ENCODE measurements at regions not wholly inside any gene's neighbourhood (a gene's known extent, or its start where the extent isn't known, plus 50 kb on each side); places are given as distances from the start of the nearest gene placed in this dataset.

GRCh38 chr6:143609501-143609900 lies 68.3 kb upstream of the PHACTR2 start:
- no peaks in the 10 kb centered on the region for H3K27me3 ChIP-seq (ENCODE audit: insufficient read depth, low read length)
- H3K27ac ChIP-seq (ENCODE audit: low read depth, low read length): no peak overlapping the region

GRCh38 chr6:143608906-143609305 lies 68.9 kb upstream of the PHACTR2 start:
- no peak overlapping the region for H3K27ac ChIP-seq (ENCODE audit: low read depth, low read length)
- H3K4me1 ChIP-seq (ENCODE audit: control insufficient read depth, insufficient read depth, low read length, unreplicated experiment): no peaks in the 10 kb centered on the region
- H3K79me2 ChIP-seq (ENCODE audit: control insufficient read depth, insufficient read depth, low read length, unreplicated experiment): no peaks in the 10 kb centered on the region
- no peaks in the 10 kb centered on the region for H3K27me3 ChIP-seq (ENCODE audit: insufficient read depth, low read length)
- no peak overlapping the region for H3K4me3 ChIP-seq (ENCODE audit: low read depth, low read length)
- no peak overlapping the region for H2AFZ ChIP-seq (ENCODE audit: low read length, unreplicated experiment)
- no peaks in the 10 kb centered on the region for H3K36me3 ChIP-seq (ENCODE audit: insufficient read depth, low read length)

More at GRCh38 chr6:143609501-143609900, 68.3 kb upstream of the PHACTR2 start:
- Histone ChIP-seq H2AFZ (ENCODE audit: low read length, unreplicated experiment) (no peak overlapping the region), H3K36me3 (ENCODE audit: insufficient read depth, low read length) (no peaks in the 10 kb centered on the region), H3K4me1 (ENCODE audit: control insufficient read depth, insufficient read depth, low read length, unreplicated experiment) (no peaks in the 10 kb centered on the region), H3K4me3 (ENCODE audit: low read depth, low read length) (no peak overlapping the region), H3K79me2 (ENCODE audit: control insufficient read depth, insufficient read depth, low read length, unreplicated experiment) (no peaks in the 10 kb centered on the region)

GRCh38 chr6:143607974-143608373 lies 69.8 kb upstream of the PHACTR2 start:
- H3K36me3 ChIP-seq (ENCODE audit: insufficient read depth, low read length): no peaks in the 10 kb centered on the region
- no peak overlapping the region for H3K27ac ChIP-seq (ENCODE audit: low read depth, low read length)
- no peaks in the 10 kb centered on the region for H3K27me3 ChIP-seq (ENCODE audit: insufficient read depth, low read length)
- H3K4me1 ChIP-seq (ENCODE audit: control insufficient read depth, insufficient read depth, low read length, unreplicated experiment): no peaks in the 10 kb centered on the region
- H3K4me3 ChIP-seq (ENCODE audit: low read depth, low read length): no peak overlapping the region
- H3K79me2 ChIP-seq (ENCODE audit: control insufficient read depth, insufficient read depth, low read length, unreplicated experiment): no peaks in the 10 kb centered on the region
- H2AFZ ChIP-seq (ENCODE audit: low read length, unreplicated experiment): no peak overlapping the region

- Histone ChIP-seq H3K27ac (ENCODE audit: low read depth, low read length) (no peak overlapping the region), H3K79me2 (ENCODE audit: control insufficient read depth, insufficient read depth, low read length, unreplicated experiment) (no peaks in the 10 kb centered on the region), H3K4me1 (ENCODE audit: control insufficient read depth, insufficient read depth, low read length, unreplicated experiment) (no peaks in the 10 kb centered on the region), H3K4me3 (ENCODE audit: low read depth, low read length) (no peak overlapping the region), H3K36me3 (ENCODE audit: insufficient read depth, low read length) (no peaks in the 10 kb centered on the region), H2AFZ (ENCODE audit: low read length, unreplicated experiment) (no peak overlapping the region), H3K27me3 (ENCODE audit: insufficient read depth, low read length) (no peaks in the 10 kb centered on the region)
Measured at GRCh38 chr6:143607168-143607567, 70.6 kb upstream of the PHACTR2 start.

- no peaks in the 10 kb centered on the region for H3K27me3 ChIP-seq (ENCODE audit: insufficient read depth, low read length)
- no peaks in the 10 kb centered on the region for H3K79me2 ChIP-seq (ENCODE audit: control insufficient read depth, insufficient read depth, low read length, unreplicated experiment)
- H3K4me3 ChIP-seq (ENCODE audit: low read depth, low read length): no peak overlapping the region
- no peak overlapping the region for H3K27ac ChIP-seq (ENCODE audit: low read depth, low read length)
- no peaks in the 10 kb centered on the region for H3K4me1 ChIP-seq (ENCODE audit: control insufficient read depth, insufficient read depth, low read length, unreplicated experiment)
- H2AFZ ChIP-seq (ENCODE audit: low read length, unreplicated experiment): no peak overlapping the region
- no peaks in the 10 kb centered on the region for H3K36me3 ChIP-seq (ENCODE audit: insufficient read depth, low read length)
Measured at GRCh38 chr6:143605906-143606521, 71.8 kb upstream of the PHACTR2 start.

- no peak overlapping the region for H3K4me3 ChIP-seq (ENCODE audit: low read depth, low read length)
Measured at GRCh38 chr6:143603455-143603854, 74.3 kb upstream of the PHACTR2 start.

GRCh38 chr6:143601504-143601903 lies 76.3 kb upstream of the PHACTR2 start:
- Histone ChIP-seq H3K4me3 (ENCODE audit: low read depth, low read length) (no peak overlapping the region), H3K36me3 (ENCODE audit: insufficient read depth, low read length) (no peaks in the 10 kb centered on the region), H3K27me3 (ENCODE audit: insufficient read depth, low read length) (no peaks in the 10 kb centered on the region), H2AFZ (ENCODE audit: low read length, unreplicated experiment) (no peak overlapping the region), H3K4me1 (ENCODE audit: control insufficient read depth, insufficient read depth, low read length, unreplicated experiment) (no peaks in the 10 kb centered on the region), H3K27ac (ENCODE audit: low read depth, low read length) (no peak overlapping the region), H3K79me2 (ENCODE audit: control insufficient read depth, insufficient read depth, low read length, unreplicated experiment) (no peaks in the 10 kb centered on the region)

More at GRCh38 chr6:143603455-143603854, 74.3 kb upstream of the PHACTR2 start:
- no peaks in the 10 kb centered on the region for H3K27me3 ChIP-seq (ENCODE audit: insufficient read depth, low read length)
- no peak overlapping the region for H3K27ac ChIP-seq (ENCODE audit: low read depth, low read length)
- H2AFZ ChIP-seq (ENCODE audit: low read length, unreplicated experiment): no peak overlapping the region
- H3K36me3 ChIP-seq (ENCODE audit: insufficient read depth, low read length): no peaks in the 10 kb centered on the region
- no peaks in the 10 kb centered on the region for H3K4me1 ChIP-seq (ENCODE audit: control insufficient read depth, insufficient read depth, low read length, unreplicated experiment)
- no peaks in the 10 kb centered on the region for H3K79me2 ChIP-seq (ENCODE audit: control insufficient read depth, insufficient read depth, low read length, unreplicated experiment)

GRCh38 chr6:143600821-143601220 lies 76.9 kb upstream of the PHACTR2 start:
- Histone ChIP-seq H3K36me3 (ENCODE audit: insufficient read depth, low read length) (no peaks in the 10 kb centered on the region), H3K4me1 (ENCODE audit: control insufficient read depth, insufficient read depth, low read length, unreplicated experiment) (no peaks in the 10 kb centered on the region), H3K27me3 (ENCODE audit: insufficient read depth, low read length) (no peaks in the 10 kb centered on the region), H3K4me3 (ENCODE audit: low read depth, low read length) (no peak overlapping the region), H2AFZ (ENCODE audit: low read length, unreplicated experiment) (no peak overlapping the region), H3K27ac (ENCODE audit: low read depth, low read length) (no peak overlapping the region), H3K79me2 (ENCODE audit: control insufficient read depth, insufficient read depth, low read length, unreplicated experiment) (no peaks in the 10 kb centered on the region)

GRCh38 chr6:143598466-143599080 lies 79.2 kb upstream of the PHACTR2 start:
- Histone ChIP-seq H3K4me1 (ENCODE audit: control insufficient read depth, insufficient read depth, low read length, unreplicated experiment) (no peaks in the 10 kb centered on the region), H3K79me2 (ENCODE audit: control insufficient read depth, insufficient read depth, low read length, unreplicated experiment) (no peaks in the 10 kb centered on the region), H3K4me3 (ENCODE audit: low read depth, low read length) (no peak overlapping the region), H3K27ac (ENCODE audit: low read depth, low read length) (no peak overlapping the region), H2AFZ (ENCODE audit: low read length, unreplicated experiment) (no peak overlapping the region), H3K36me3 (ENCODE audit: insufficient read depth, low read length) (no peaks in the 10 kb centered on the region), H3K27me3 (ENCODE audit: insufficient read depth, low read length) (no peaks in the 10 kb centered on the region)

- H3K79me2 ChIP-seq (ENCODE audit: control insufficient read depth, insufficient read depth, low read length, unreplicated experiment): no peaks in the 10 kb centered on the region
- no peaks in the 10 kb centered on the region for H3K4me1 ChIP-seq (ENCODE audit: control insufficient read depth, insufficient read depth, low read length, unreplicated experiment)
- H3K36me3 ChIP-seq (ENCODE audit: insufficient read depth, low read length): no peaks in the 10 kb centered on the region
- no peaks in the 10 kb centered on the region for H3K27me3 ChIP-seq (ENCODE audit: insufficient read depth, low read length)
- H2AFZ ChIP-seq (ENCODE audit: low read length, unreplicated experiment): no peak overlapping the region
- H3K4me3 ChIP-seq (ENCODE audit: low read depth, low read length): no peak overlapping the region
- no peak overlapping the region for H3K27ac ChIP-seq (ENCODE audit: low read depth, low read length)
Measured at GRCh38 chr6:143596866-143597265, 80.9 kb upstream of the PHACTR2 start.

Measured in ACC112 (cell line).